Suprapubic skin (tissue), 4 donors: ENCODE measurements at regions not wholly inside any gene's neighbourhood (a gene's known extent, or its start where the extent isn't known, plus 50 kb on each side); places are given as distances from the start of the nearest gene placed in this dataset.

Source experiments
- DNase-seq, 2 donors: peaks; one replicate each; pipeline ENCODE4 v3.0.0-alpha.2; 2019; ENCODE audit warnings: low spot score in 2 of 2
- H3K27ac ChIP-seq: fragments of 200-600 bp; sonication (generic); one replicate; pipeline ENCODE4 v1.5.1; 2019
- H3K27me3 ChIP-seq: fragments of 200-600 bp; sonication (generic); one replicate; pipeline ENCODE4 v1.5.1; 2019
- H3K36me3 ChIP-seq: fragments of 200-600 bp; sonication (generic); one replicate; pipeline ENCODE4 v1.5.1; 2019
- H3K4me1 ChIP-seq: fragments of 200-600 bp; sonication (generic); one replicate; pipeline ENCODE4 v1.5.1; 2019
- H3K4me3 ChIP-seq: fragments of 200-600 bp; sonication (generic); one replicate; pipeline ENCODE4 v1.5.1; 2019; ENCODE audit warnings: mild to moderate bottlenecking
- H3K9me3 ChIP-seq: fragments of 200-600 bp; sonication (generic); one replicate; pipeline ENCODE4 v1.5.1; 2019
- EP300 ChIP-seq: sonication (generic); formaldehyde crosslinking; IDR thresholded peaks from one replicate; pipeline ENCODE4 v1.6.1; 2017; ENCODE audit warnings: antibody characterized with exemption
- POLR2A ChIP-seq, 2 donors: fragments of 450-650 bp; IDR thresholded peaks; one replicate each; pipeline ENCODE4 v1.6.1; 2017; ENCODE audit warnings: antibody characterized with exemption in 2 of 2, mild to moderate bottlenecking in 2 of 2, moderate library complexity in 2 of 2
- POLR2AphosphoS5 ChIP-seq, 3 donors: sonication (generic); formaldehyde crosslinking; IDR thresholded peaks; one replicate each; pipeline ENCODE4 v1.6.1; 2017; ENCODE audit warnings: antibody characterized with exemption in 3 of 3
- WGBS: methylation state at CpG from one replicate; pipeline ENCODE4 v1.1.5; 2018; 5-methylcytosine and 5-hydroxymethylcytosine counted together
- TF ChIP-seq, protein P1 (sequence below), 2 donors: fragments of 200-600 bp in 1 of 2; fragments of 450-650 bp in 1 of 2; sonication (generic) in 1 of 2; IDR thresholded peaks; one replicate each; pipeline ENCODE4 v1.5.1; 2016 to 2019; ENCODE audit warnings: antibody characterized with exemption in 2 of 2, mild to moderate bottlenecking in 1 of 2, moderate library complexity in 1 of 2

DNA sequence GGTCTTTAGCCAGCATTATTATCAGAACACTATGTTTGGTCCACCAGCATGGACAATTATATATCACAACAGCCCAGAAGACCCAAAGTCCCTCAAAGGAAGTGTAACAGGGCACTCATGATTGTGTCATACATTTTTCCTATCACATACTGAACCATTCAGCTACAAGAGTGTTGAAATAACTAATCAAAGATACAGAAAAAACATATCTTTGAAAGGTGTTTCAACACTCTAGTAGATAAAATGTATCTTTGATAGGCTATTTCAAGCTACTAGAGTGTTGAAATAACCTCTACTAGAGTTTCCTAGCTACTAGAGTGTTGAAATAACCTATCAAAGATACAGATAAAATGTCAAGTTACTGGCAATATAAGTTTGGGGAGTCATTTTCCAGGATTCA is 545.0 kb downstream of the PRR16 start:
- TF ChIP-seq, protein P1, sequence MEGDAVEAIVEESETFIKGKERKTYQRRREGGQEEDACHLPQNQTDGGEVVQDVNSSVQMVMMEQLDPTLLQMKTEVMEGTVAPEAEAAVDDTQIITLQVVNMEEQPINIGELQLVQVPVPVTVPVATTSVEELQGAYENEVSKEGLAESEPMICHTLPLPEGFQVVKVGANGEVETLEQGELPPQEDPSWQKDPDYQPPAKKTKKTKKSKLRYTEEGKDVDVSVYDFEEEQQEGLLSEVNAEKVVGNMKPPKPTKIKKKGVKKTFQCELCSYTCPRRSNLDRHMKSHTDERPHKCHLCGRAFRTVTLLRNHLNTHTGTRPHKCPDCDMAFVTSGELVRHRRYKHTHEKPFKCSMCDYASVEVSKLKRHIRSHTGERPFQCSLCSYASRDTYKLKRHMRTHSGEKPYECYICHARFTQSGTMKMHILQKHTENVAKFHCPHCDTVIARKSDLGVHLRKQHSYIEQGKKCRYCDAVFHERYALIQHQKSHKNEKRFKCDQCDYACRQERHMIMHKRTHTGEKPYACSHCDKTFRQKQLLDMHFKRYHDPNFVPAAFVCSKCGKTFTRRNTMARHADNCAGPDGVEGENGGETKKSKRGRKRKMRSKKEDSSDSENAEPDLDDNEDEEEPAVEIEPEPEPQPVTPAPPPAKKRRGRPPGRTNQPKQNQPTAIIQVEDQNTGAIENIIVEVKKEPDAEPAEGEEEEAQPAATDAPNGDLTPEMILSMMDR (IDR thresholded peaks at IDR 0.05) = no peak
- TF ChIP-seq POLR2AphosphoS5 (IDR thresholded peaks at IDR 0.05) = no peak
- TF ChIP-seq POLR2A (IDR thresholded peaks at IDR 0.05) = no peak
- TF ChIP-seq EP300 = no peak
- Histone ChIP-seq H3K9me3 (no peaks in the 10 kb centered on the region), H3K36me3 (no peaks in the 10 kb centered on the region), H3K4me3 (no peak overlapping the region), H3K27ac (no peak overlapping the region), H3K4me1 (no peaks in the 10 kb centered on the region), H3K27me3 (no peaks in the 10 kb centered on the region)
- no peak for DNase-seq

DNA sequence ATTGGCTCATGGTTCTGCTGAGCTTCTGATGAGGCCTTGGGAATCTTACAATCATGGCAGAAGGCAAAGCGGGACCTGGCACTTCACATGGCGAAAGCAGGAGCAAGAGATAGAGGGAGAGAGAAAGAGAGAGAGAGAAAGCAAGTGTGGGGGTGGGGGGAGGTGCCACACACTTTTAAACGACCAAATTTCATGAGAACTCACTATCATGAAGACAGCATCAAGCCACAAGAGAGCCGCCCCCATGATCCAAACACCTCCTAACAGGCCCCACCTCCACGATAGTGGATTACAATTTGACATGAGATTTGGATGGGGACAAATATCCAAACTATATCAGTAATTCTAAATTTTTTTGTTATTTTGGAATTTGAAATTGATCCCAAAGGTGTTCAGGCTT is 553.9 kb downstream of the PRR16 start:
- Histone ChIP-seq H3K4me3 (no peak overlapping the region), H3K9me3 (no peaks in the 10 kb centered on the region), H3K27ac (no peak overlapping the region), H3K4me1 (no peaks in the 10 kb centered on the region), H3K27me3 (no peaks in the 10 kb centered on the region), H3K36me3 (no peaks in the 10 kb centered on the region)
- TF ChIP-seq, protein P1 (IDR thresholded peaks at IDR 0.05) = no peak
- no peak for TF ChIP-seq POLR2AphosphoS5 (IDR thresholded peaks at IDR 0.05)
- no peak for TF ChIP-seq POLR2A (IDR thresholded peaks at IDR 0.05)
- TF ChIP-seq EP300 = no peak
- WGBS = 88% methylated on average over 5 of the region's 5 CpGs
- DNase-seq = no peak

DNA sequence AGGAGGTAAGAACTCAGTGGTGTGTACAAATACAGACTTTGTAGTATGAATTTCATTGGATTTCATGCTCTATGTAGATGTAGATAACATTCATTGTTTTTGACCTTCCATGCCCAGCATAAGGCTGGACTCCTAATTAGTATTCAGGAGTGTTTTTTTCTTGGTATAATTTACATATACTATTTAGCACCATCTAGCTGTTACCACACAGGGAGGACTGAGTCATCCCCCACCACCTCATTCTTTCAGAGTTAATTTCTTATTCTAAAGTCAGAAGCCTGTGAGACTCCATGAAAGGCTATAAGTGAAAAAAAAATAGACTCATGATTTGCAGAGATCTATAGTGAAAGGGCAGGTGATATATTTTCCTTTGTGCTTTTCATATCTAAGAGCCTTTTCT is 555.0 kb downstream of the PRR16 start:
- Histone ChIP-seq H3K9me3 (no peaks in the 10 kb centered on the region), H3K27me3 (no peaks in the 10 kb centered on the region), H3K4me3 (no peak overlapping the region), H3K36me3 (no peaks in the 10 kb centered on the region), H3K4me1 (no peaks in the 10 kb centered on the region), H3K27ac (no peak overlapping the region)
- DNase-seq = no peak
- no peak for TF ChIP-seq EP300
- TF ChIP-seq, protein P1 (IDR thresholded peaks at IDR 0.05) = no peak
- no peak for TF ChIP-seq POLR2A (IDR thresholded peaks at IDR 0.05)
- TF ChIP-seq POLR2AphosphoS5 (IDR thresholded peaks at IDR 0.05) = no peak

DNA sequence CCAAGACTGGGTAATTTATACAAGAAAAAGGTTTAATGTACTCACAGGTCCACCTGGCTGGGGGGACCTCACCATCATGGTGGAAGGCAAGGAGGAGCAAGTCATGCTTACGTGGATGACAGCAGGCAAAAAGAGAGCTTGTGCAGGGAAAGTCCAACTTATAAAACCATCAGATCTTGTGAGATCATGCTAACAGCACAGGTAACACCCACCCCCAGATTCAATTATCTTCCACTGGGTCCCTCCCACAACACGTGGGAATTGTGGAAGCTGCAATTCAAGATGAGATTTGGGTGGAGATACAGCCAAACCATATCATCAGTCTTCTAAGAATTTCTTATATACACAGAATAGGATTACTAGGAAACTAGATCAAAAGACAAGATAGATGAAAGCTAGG is 555.6 kb downstream of the PRR16 start:
- DNase-seq = no peak
- H3K4me3 ChIP-seq = no peak overlapping the region

DNA sequence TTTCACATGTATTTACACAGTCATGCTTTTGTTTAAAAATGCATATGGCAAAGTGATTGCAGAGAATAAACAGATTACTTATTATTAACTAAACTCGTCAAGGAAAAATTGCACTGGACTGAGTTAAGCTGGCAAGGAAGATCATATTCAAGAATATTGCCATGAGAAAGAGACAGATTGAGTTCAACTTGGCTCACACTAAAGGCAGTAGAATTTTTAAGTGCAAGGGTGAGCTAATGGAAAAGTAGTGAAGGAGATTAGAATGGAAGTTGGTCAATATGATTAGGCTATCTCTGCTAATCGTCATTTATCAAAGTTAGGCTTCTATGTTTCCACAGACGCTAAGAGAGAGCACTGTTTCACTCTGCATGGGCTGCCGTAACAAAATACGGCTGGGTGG is 557.6 kb downstream of the PRR16 start:
- no peaks in the 10 kb centered on the region for H3K9me3 ChIP-seq
- DNase-seq = no peak
- H3K4me3 ChIP-seq = no peak overlapping the region
- TF ChIP-seq POLR2A (IDR thresholded peaks at IDR 0.05) = no peak
- no peak for TF ChIP-seq EP300
- TF ChIP-seq, protein P1 (IDR thresholded peaks at IDR 0.05) = no peak
- no peak for TF ChIP-seq POLR2AphosphoS5 (IDR thresholded peaks at IDR 0.05)
- H3K4me1 ChIP-seq = no peaks in the 10 kb centered on the region
- H3K27ac ChIP-seq = no peak overlapping the region
- no peaks in the 10 kb centered on the region for H3K27me3 ChIP-seq
- WGBS = 87% methylated on average over 5 of the region's 5 CpGs
- no peaks in the 10 kb centered on the region for H3K36me3 ChIP-seq

More for the DNA sequence above, 555.6 kb downstream of the PRR16 start:
- Histone ChIP-seq H3K36me3 (no peaks in the 10 kb centered on the region), H3K27me3 (no peaks in the 10 kb centered on the region), H3K27ac (no peak overlapping the region), H3K4me1 (no peaks in the 10 kb centered on the region), H3K9me3 (no peaks in the 10 kb centered on the region)
- TF ChIP-seq POLR2AphosphoS5 (IDR thresholded peaks at IDR 0.05) (no peak), POLR2A (IDR thresholded peaks at IDR 0.05) (no peak), EP300 (no peak)
- TF ChIP-seq, protein P1 (IDR thresholded peaks at IDR 0.05) = no peak
- 37% methylated on average over 2 of the region's 2 CpGs for WGBS
